GM19351 (cell line): ENCODE measurements at regions not wholly inside any gene's neighbourhood (a gene's known extent, or its start where the extent isn't known, plus 50 kb on each side); places are given as distances from the start of the nearest gene placed in this dataset.
"Not testable (repeated sequence)": the region's sequence is repeated elsewhere in the genome, so short reads cannot be mapped to it uniquely, and the experiment has no call there.

Experiments
- ATAC-seq: cut with Tn5 transposase; IDR thresholded peaks from one replicate; pipeline ENCODE4 v1.9.1; 2021; ENCODE audit warnings: mild to moderate bottlenecking, moderate library complexity; ENCODE audit not compliant: unreplicated experiment

- no peak for ATAC-seq
Measured at GRCh38 chr6:146931214-146931613, 273.0 kb upstream of the STXBP5 start.

DNA sequence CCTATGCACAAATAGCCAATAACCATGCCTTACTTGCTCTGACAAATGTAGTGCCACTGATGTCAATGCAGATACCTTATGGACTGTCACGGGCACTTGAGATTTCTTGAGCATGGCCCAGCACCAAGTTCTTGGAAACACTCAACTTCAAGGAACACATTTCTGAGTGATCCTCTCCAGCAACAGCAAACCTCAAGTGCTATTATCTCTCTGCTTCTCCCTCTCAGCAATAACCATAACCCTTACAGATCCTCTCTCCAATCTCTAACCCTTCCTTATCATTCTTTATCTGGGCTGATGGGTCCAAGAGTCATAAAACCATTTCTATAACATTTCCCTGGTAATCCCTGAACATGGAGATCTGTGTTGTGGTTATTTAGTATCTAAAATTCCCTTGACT lies 266.9 kb upstream of the STXBP5 start:
- ATAC-seq, result no peak

- ATAC-seq, result no peak
Measured at GRCh38 chr6:146938266-146938665, 266.0 kb upstream of the STXBP5 start.

GRCh38 chr6:146939456-146939855 lies 264.8 kb upstream of the STXBP5 start:
- ATAC-seq, result not testable (repeated sequence)

GRCh38 chr6:146943664-146944063 lies 260.6 kb upstream of the STXBP5 start:
- no peak for ATAC-seq

DNA sequence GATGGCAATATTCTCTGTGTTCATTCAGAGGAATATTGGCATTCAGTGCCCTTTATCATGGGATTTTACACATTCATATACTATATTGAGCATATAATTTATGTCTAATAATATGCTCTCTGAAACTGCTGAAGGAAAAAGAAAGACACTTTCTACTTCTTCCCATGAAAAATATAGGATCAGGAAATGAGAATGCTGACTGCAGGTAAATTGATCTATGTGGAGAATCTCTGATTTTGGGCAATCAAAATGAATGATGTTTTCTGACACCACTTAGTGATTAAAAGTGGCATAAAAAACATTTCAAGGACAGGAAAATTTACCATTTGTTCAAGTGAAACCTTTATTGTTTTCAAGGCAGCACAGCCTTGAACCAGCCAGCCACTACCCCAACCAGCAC lies 260.1 kb upstream of the STXBP5 start:
- ATAC-seq, result no peak

DNA sequence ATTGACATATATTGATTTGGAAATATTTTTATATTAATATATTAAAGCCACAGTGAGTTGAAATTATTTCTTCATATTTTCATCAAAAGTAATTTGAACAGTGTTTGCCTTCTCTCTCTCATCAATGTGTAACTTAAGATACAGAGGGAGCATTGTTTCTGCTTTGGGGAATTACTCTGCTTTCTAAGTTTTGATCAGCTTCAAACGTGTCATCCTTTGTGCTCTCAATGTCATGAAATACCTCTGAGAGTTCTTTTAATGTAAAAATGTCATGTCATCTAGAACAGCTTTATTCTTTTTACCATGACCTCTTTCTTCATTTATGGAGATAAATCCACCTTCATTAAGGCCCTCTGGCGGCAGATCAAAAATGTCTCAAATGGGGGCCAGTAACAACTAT lies 259.4 kb upstream of the STXBP5 start:
- ATAC-seq, result no peak

GRCh38 chr6:146946559-146946958 lies 257.7 kb upstream of the STXBP5 start:
- no peak for ATAC-seq

GRCh38 chr6:146948790-146949342 lies 255.4 kb upstream of the STXBP5 start:
- ATAC-seq, result no peak

- ATAC-seq, result no peak
Measured at GRCh38 chr6:146949425-146949824, 254.8 kb upstream of the STXBP5 start.

GRCh38 chr6:146950351-146950835 lies 253.8 kb upstream of the STXBP5 start:
- no peak for ATAC-seq

GRCh38 chr6:146955570-146955969 lies 248.6 kb upstream of the STXBP5 start:
- ATAC-seq, result no peak

DNA sequence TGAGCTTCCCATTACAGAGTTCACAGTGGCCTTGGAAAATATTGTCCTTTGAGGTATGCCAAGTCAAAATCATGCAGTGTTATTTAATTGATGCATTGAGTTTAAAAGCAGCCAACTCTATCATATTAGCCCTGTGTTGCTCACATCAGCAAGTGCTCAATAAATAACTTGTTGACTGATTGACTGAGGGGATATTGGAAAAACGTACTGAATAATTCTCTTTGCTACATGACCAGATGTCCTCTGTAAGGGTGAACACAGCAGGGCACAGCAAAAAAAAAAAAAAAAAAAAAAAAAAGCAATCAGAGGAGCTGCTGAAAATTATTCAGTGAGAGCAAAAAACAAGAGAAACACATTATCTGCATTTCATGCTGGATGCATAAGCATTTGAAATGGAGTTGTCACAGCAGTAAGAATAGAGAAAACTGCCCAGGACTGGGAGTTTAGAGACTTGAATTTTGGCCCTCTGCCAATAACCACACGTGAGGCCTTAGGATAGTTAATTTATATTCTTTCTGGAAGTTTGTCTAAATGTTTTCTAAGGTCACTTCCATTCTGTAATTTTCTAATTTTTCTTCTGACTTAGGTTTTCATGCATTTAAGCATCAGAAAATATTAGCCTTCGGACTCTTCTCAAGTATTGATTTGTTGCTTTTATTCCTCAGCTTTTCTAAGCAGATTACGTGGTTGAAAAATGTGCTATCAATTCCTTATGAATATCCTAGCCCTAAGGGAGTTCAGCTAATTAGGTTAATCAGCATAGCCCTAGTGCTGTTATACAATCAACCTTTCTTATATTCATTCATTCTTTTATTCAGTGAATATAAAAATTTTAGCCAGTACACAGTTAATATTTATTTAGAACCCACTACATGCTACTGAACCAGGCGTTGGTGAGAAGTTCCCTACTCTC lies 246.8 kb upstream of the STXBP5 start:
- ATAC-seq, result no peak

DNA sequence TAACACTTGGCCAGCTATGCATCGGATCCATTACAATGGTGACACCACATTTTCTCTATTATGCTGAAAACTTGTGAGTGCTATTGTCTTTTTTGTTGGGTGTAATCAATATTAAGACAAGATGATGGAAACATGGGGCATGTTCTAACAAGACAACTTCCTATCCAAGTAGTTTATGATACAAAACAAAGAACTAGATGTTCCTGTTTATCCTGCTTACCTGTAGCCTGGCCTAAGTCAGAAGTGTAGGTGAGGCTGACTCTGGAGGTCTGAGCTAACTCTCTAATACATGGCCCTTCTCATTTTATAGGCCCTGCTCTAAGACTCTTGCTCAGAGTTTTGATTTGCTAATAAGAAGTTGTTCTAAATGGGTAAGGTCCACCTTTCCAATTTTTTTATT lies 242.4 kb upstream of the STXBP5 start:
- no peak for ATAC-seq

- no peak for ATAC-seq
Measured at GRCh38 chr6:146962329-146962728, 241.9 kb upstream of the STXBP5 start.

GRCh38 chr6:146965110-146965689 lies 239.0 kb upstream of the STXBP5 start:
- no peak for ATAC-seq

- no peak for ATAC-seq
Measured at GRCh38 chr6:146968041-146968760, 236.0 kb upstream of the STXBP5 start.

- ATAC-seq, result no peak
Measured at GRCh38 chr6:146972546-146972945, 231.7 kb upstream of the STXBP5 start.

- ATAC-seq, result no peak
Measured at GRCh38 chr6:146974351-146974750, 229.9 kb upstream of the STXBP5 start.

GRCh38 chr6:146975093-146975492 lies 229.1 kb upstream of the STXBP5 start:
- no peak for ATAC-seq

DNA sequence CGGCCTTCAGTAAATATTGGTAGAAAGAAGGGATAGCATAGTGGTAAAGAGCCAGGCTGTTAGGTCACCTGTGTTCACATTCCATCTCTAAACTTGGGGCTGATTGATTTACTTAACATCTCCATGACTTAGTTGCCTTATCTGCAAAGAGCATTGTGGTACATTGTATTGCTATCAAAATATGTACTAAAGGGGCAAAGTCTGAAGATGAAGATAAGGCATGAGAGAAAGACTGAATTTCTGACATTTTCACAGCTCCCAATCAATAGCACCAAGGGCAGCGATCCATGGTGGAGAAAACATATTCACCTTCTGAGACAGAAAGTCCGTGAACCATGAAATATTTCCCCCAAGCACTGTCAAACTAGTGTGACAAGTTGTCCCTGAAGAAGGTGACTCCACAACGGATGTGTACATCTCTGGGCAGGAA lies 223.3 kb upstream of the STXBP5 start:
- no peak for ATAC-seq
